Lower leg skin (tissue), 4 donors: ENCODE measurements at regions not wholly inside any gene's neighbourhood (a gene's known extent, or its start where the extent isn't known, plus 50 kb on each side); places are given as distances from the start of the nearest gene placed in this dataset.

ENCODE experiments used
- DNase-seq, 2 donors: peaks; one replicate each; pipeline ENCODE4 v3.0.0-alpha.2; 2019; ENCODE audit warnings: low spot score in 2 of 2
- H3K4me3 ChIP-seq: fragments of 200-600 bp; sonication (generic); 2 replicates; pipeline ENCODE4 v1.5.1; 2017; ENCODE audit warnings: mild to moderate bottlenecking, low read depth; ENCODE audit not compliant: poor library complexity, severe bottlenecking
- CTCF ChIP-seq, 3 donors: fragments of 450-650 bp; IDR thresholded peaks; one replicate each; pipeline ENCODE4 v1.5.1; 2016; ENCODE audit warnings: antibody characterized with exemption in 3 of 3, mild to moderate bottlenecking in 3 of 3, moderate library complexity in 2 of 3
- POLR2A ChIP-seq, 2 donors: fragments of 450-650 bp; IDR thresholded peaks; one replicate each; pipeline ENCODE4 v1.6.1; 2016 to 2017; ENCODE audit warnings: antibody characterized with exemption in 2 of 2, mild to moderate bottlenecking in 1 of 2, moderate library complexity in 1 of 2
- WGBS, 2 donors: methylation state at CpG; one replicate each; pipeline ENCODE4 v1.1.5; 2018; 5-methylcytosine and 5-hydroxymethylcytosine counted together
- intact Hi-C: fragments of 100-400 bp; cut with DNase I; formaldehyde crosslinking; loops from one replicate; pipeline ENCODE4 v1.15.0; 2023; ENCODE audit warnings: low total_unique reads

GRCh38 chr3:72595376-72595775 is 252.9 kb downstream of the SHQ1 start:
- WGBS, 2 donors: 82 to 86% methylated on average over 4 of the region's 4 CpGs
- H3K4me3 ChIP-seq: no peak overlapping the region
- intact Hi-C loops: no loop called here
- DNase-seq: no peak
- TF ChIP-seq POLR2A (IDR thresholded peaks at IDR 0.05): no peak
- no peak for TF ChIP-seq CTCF (IDR thresholded peaks at IDR 0.05)

DNA sequence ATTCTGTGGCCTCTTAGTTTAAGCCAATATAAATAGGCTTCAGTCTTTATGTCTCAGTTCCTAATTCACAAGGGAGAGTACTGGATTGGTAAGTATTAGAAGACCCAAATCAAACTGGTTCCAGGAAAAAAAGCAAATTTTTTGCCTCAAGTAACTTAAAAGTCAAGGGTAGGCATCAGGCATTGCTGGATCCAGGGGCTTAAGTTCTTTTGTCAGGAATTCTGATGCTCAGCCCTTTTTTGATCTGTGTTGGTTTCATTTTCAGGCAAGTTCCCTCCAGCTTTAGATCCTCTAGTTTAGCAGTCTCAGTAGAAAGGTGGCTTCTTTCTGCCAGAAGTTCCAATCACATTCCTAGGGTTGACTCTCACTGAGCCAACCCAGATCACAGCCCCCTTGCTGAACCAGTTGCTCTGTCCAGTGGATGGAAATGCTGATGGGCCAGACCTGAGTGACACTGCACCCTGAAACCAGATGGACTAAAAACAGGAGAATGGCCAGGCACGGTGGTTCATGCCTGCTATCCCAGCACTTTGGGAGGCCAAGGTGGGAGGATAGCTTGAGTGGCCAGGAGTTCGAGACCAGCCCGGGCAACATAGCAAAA is 253.5 kb downstream of the SHQ1 start:
- intact Hi-C loops: no loop called here
- no peak for DNase-seq
- TF ChIP-seq CTCF (IDR thresholded peaks at IDR 0.05) (no peak), POLR2A (IDR thresholded peaks at IDR 0.05) (no peak)
- H3K4me3 ChIP-seq: no peak overlapping the region
- 90 to 93% methylated on average over 3 of the region's 3 CpGs for WGBS, 2 donors

- no peak for TF ChIP-seq POLR2A (IDR thresholded peaks at IDR 0.05)
- no peak for TF ChIP-seq CTCF (IDR thresholded peaks at IDR 0.05)
- DNase-seq: no peak
- no peak overlapping the region for H3K4me3 ChIP-seq
- 79 to 82% methylated on average over 5 of the region's 5 CpGs for WGBS, 2 donors
- intact Hi-C loops: no loop called here
These were observed 254.3 kb downstream of the SHQ1 start for GRCh38 chr3:72593881-72594397.

- DNase-seq: peak; percentile 41 to 88
- TF ChIP-seq POLR2A (IDR thresholded peaks at IDR 0.05) (no peak), CTCF (IDR thresholded peaks at IDR 0.05) (no peak)
These were observed 256.5 kb downstream of the SHQ1 start for GRCh38 chr3:72591522-72592421.

GRCh38 chr3:72590732-72591221 is 257.5 kb downstream of the SHQ1 start:
- intact Hi-C loops: no loop called here
- TF ChIP-seq POLR2A (IDR thresholded peaks at IDR 0.05) (no peak), CTCF (IDR thresholded peaks at IDR 0.05) (no peak)
- no peak for DNase-seq
- 86 to 93% methylated on average over 12 of the region's 12 CpGs for WGBS, 2 donors
- H3K4me3 ChIP-seq: no peak overlapping the region

More at GRCh38 chr3:72591522-72592421, 256.5 kb downstream of the SHQ1 start:
- intact Hi-C loops: no loop called here
- WGBS, 2 donors: 30 to 34% methylated on average over 14 of the region's 14 CpGs
- H3K4me3 ChIP-seq: no peak overlapping the region
